BJ (cell line): ENCODE measurements at regions not wholly inside any gene's neighbourhood (a gene's known extent, or its start where the extent isn't known, plus 50 kb on each side); places are given as distances from the start of the nearest gene placed in this dataset.

ENCODE experiments used
- CTCF ChIA-PET: fragments of 350-600 bp; formaldehyde crosslinking; extraction: SDS; loops from one replicate; lab custom pipeline; 2021; ENCODE audit warnings: antibody characterized with exemption, inconsistent platforms; lab: Yijun Ruan, JAX
- POLR2A ChIA-PET: fragments of 300-600 bp; sonication (Branson Sonifier 250); formaldehyde crosslinking; extraction: SDS; loops from one replicate; lab custom pipeline; 2021; ENCODE audit warnings: antibody characterized with exemption; lab: Charles Lee
- DNase-seq: peaks from one replicate; pipeline ENCODE4 v3.0.0-alpha.2; 2011; ENCODE audit warnings: low read depth
- H3K27me3 ChIP-seq: 2 replicates; pipeline ENCODE4 v1.6.0; 2011; ENCODE audit warnings: low read length; ENCODE audit not compliant: control insufficient read depth, insufficient read depth
- H3K36me3 ChIP-seq: 2 replicates; pipeline ENCODE4 v1.5.1; 2011; ENCODE audit warnings: low read length; ENCODE audit not compliant: control insufficient read depth, insufficient read depth
- H3K4me3 ChIP-seq: 2 replicates; pipeline ENCODE4 v1.5.1; 2011; ENCODE audit warnings: low read depth, mild to moderate bottlenecking, control low read depth, low read length
- CTCF ChIP-seq: IDR thresholded peaks from 2 replicates; pipeline ENCODE4 v1.5.1; 2011; ENCODE audit warnings: low read depth, mild to moderate bottlenecking, control low read depth, inconsistent platforms, low read length, moderate library complexity; ENCODE audit not compliant: insufficient read depth

- H3K4me3 ChIP-seq = no peak overlapping the region
- no peaks in the 10 kb centered on the region for H3K36me3 ChIP-seq
- CTCF ChIA-PET = no interaction called here
- no peak for TF ChIP-seq CTCF
- H3K27me3 ChIP-seq = no peaks in the 10 kb centered on the region
- POLR2A ChIA-PET = no interaction called here
- peak; percentile 28 for DNase-seq
Observed at GRCh38 chr3:80190051-80190450, 422.3 kb upstream of the ROBO1 start.

- ChIA-PET POLR2A (no interaction called here), CTCF (no interaction called here)
- no peak for DNase-seq
- Histone ChIP-seq H3K4me3 (no peak overlapping the region), H3K36me3 (no peaks in the 10 kb centered on the region), H3K27me3 (no peaks in the 10 kb centered on the region)
- TF ChIP-seq CTCF = no peak
Observed at GRCh38 chr3:80187981-80188380, 420.2 kb upstream of the ROBO1 start.

GRCh38 chr3:80159990-80160506 is 392.2 kb upstream of the ROBO1 start:
- Histone ChIP-seq H3K4me3 (no peak overlapping the region), H3K27me3 (no peaks in the 10 kb centered on the region), H3K36me3 (no peaks in the 10 kb centered on the region)
- ChIA-PET CTCF (interaction anchor here (1.6 kb wide), 1 partner anchor 8 kb away, joined by 4 read pairs; no protein-coding TSS in a partner anchor), POLR2A (no interaction called here)
- DNase-seq = no peak
- no peak for TF ChIP-seq CTCF

GRCh38 chr3:80158332-80158731 is 390.5 kb upstream of the ROBO1 start:
- CTCF ChIA-PET = interaction anchor here (1.6 kb wide), 1 partner anchor 10 kb away, joined by 4 read pairs; no protein-coding TSS in a partner anchor
- DNase-seq = no peak
- Histone ChIP-seq H3K4me3 (no peak overlapping the region), H3K36me3 (no peaks in the 10 kb centered on the region), H3K27me3 (no peaks in the 10 kb centered on the region)
- POLR2A ChIA-PET = no interaction called here
- TF ChIP-seq CTCF = no peak

GRCh38 chr3:80157546-80157945 is 389.7 kb upstream of the ROBO1 start:
- no peak overlapping the region for H3K4me3 ChIP-seq
- CTCF ChIA-PET = no interaction called here
- no peak for DNase-seq
- no peaks in the 10 kb centered on the region for H3K36me3 ChIP-seq
- no peaks in the 10 kb centered on the region for H3K27me3 ChIP-seq
- POLR2A ChIA-PET = no interaction called here
- TF ChIP-seq CTCF = no peak
